Ishikawa (cell line): ENCODE measurements at regions not wholly inside any gene's neighbourhood (a gene's known extent, or its start where the extent isn't known, plus 50 kb on each side); places are given as distances from the start of the nearest gene placed in this dataset.

Experiments
- EP300 ChIP-seq: IDR thresholded peaks from 2 replicates; pipeline ENCODE4 v1.6.1; 2012; ENCODE audit warnings: borderline replicate concordance
- TCF12 ChIP-seq: IDR thresholded peaks from 2 replicates; pipeline ENCODE4 v1.6.1; 2012; ENCODE audit warnings: low read depth

DNA sequence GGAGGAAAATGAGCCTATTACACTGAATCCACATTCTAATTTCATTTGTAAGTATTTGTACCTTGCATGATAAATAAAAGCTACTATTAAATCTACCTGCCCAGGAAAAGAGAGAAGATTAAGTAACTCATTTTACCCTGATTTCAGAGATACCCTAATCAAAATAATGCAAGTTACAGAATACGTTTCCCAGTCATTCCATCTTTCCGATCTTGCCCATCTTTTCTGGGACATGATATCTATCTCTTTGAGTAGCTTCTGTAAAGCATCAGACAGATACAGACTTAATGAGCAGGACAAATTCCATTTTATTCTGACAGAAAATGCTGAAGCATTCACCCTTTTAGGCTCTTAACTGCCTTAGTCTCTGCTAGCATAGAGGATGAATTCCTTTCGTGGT is 56.6 kb downstream of the SPRY2 start:
- TF ChIP-seq TCF12 = no peak
- no peak for TF ChIP-seq EP300
